ENCODE measurements at regions not wholly inside any gene's neighbourhood (a gene's known extent, or its start where the extent isn't known, plus 50 kb on each side); places are given as distances from the start of the nearest gene placed in this dataset.

GRCh38 chr5:165263536-165263935 is 1758.1 kb downstream of the MAT2B start:
- Histone ChIP-seq H3K9me3 (replicated peaks in 1 of 2; ENCODE audit: control insufficient read depth in 1 of 2, insufficient read depth in 1 of 2, low read length in 2 of 2) (no peaks in the 10 kb centered on the region), H4K20me1 (ENCODE audit: insufficient read depth, low read length) (no peaks in the 10 kb centered on the region), H3K79me2 (ENCODE audit: insufficient read depth, low read length) (no peaks in the 10 kb centered on the region), H3K4me3 (replicated peaks in 1 of 3; ENCODE audit: low read depth in 2 of 3, low read length in 3 of 3) (no peak overlapping the region), H3K9ac (ENCODE audit: insufficient read depth, low read length, poor library complexity, severe bottlenecking) (no peak overlapping the region), H3K27me3 (ENCODE audit: control insufficient read depth in 2 of 2, insufficient read depth in 2 of 2, low read length in 2 of 2) (no peaks in the 10 kb centered on the region), H2AFZ (ENCODE audit: insufficient read depth, low read depth, low read length, poor library complexity, severe bottlenecking) (no peak overlapping the region), H3K4me2 (replicated peaks; ENCODE audit: extremely low read depth, low read length, poor library complexity, severe bottlenecking) (no peak overlapping the region), H3K4me1 (ENCODE audit: control insufficient read depth in 1 of 2, insufficient read depth in 2 of 2, low read length in 2 of 2) (no peaks in the 10 kb centered on the region), H3K27ac (ENCODE audit: low read depth in 1 of 2, low read length in 2 of 2) (no peak overlapping the region), H3K36me3 (replicated peaks in 1 of 2; ENCODE audit: control insufficient read depth in 1 of 2, insufficient read depth in 2 of 2, low read length in 2 of 2) (no peaks in the 10 kb centered on the region)
- Mint-ChIP-seq H3K36me3 (no peaks in the 10 kb centered on the region), H3K4me3 (no peak overlapping the region), H3K27me3 (ENCODE audit: low read depth in 3 of 3) (no peaks in the 10 kb centered on the region), H3K9me3 (peaks cover 0 to 6% (median 2%) of the 10 kb centered on the region in 7 donors), H3K4me1 (no peaks in the 10 kb centered on the region), H3K27ac (peak overlapping the region in 1 of 7 donors; percentile 0)
- 100% methylated on average over 3 of the region's 3 CpGs for WGBS (ENCODE audit: insufficient coverage)
- TF ChIP-seq, protein P1, sequence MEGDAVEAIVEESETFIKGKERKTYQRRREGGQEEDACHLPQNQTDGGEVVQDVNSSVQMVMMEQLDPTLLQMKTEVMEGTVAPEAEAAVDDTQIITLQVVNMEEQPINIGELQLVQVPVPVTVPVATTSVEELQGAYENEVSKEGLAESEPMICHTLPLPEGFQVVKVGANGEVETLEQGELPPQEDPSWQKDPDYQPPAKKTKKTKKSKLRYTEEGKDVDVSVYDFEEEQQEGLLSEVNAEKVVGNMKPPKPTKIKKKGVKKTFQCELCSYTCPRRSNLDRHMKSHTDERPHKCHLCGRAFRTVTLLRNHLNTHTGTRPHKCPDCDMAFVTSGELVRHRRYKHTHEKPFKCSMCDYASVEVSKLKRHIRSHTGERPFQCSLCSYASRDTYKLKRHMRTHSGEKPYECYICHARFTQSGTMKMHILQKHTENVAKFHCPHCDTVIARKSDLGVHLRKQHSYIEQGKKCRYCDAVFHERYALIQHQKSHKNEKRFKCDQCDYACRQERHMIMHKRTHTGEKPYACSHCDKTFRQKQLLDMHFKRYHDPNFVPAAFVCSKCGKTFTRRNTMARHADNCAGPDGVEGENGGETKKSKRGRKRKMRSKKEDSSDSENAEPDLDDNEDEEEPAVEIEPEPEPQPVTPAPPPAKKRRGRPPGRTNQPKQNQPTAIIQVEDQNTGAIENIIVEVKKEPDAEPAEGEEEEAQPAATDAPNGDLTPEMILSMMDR (IDR thresholded peaks at IDR 0.05), result no peak
- intact Hi-C loops (cut with micrococcal nuclease), result no loop called here
- no peak for DNase-seq

GRCh38 chr5:165266939-165267338 is 1761.5 kb downstream of the MAT2B start:
- DNase-seq, result no peak
- Histone ChIP-seq H3K9ac (ENCODE audit: insufficient read depth, low read length, poor library complexity, severe bottlenecking) (no peak overlapping the region), H3K27ac (ENCODE audit: low read depth in 1 of 2, low read length in 2 of 2) (no peak overlapping the region), H3K36me3 (replicated peaks in 1 of 2; ENCODE audit: control insufficient read depth in 1 of 2, insufficient read depth in 2 of 2, low read length in 2 of 2) (no peaks in the 10 kb centered on the region), H3K79me2 (ENCODE audit: insufficient read depth, low read length) (no peaks in the 10 kb centered on the region), H3K27me3 (ENCODE audit: control insufficient read depth in 2 of 2, insufficient read depth in 2 of 2, low read length in 2 of 2) (no peaks in the 10 kb centered on the region), H3K4me3 (replicated peaks in 1 of 3; ENCODE audit: low read depth in 2 of 3, low read length in 3 of 3) (no peak overlapping the region), H3K4me1 (ENCODE audit: control insufficient read depth in 1 of 2, insufficient read depth in 2 of 2, low read length in 2 of 2) (no peaks in the 10 kb centered on the region), H4K20me1 (ENCODE audit: insufficient read depth, low read length) (no peaks in the 10 kb centered on the region), H2AFZ (ENCODE audit: insufficient read depth, low read depth, low read length, poor library complexity, severe bottlenecking) (no peak overlapping the region), H3K9me3 (replicated peaks in 1 of 2; ENCODE audit: control insufficient read depth in 1 of 2, insufficient read depth in 1 of 2, low read length in 2 of 2) (peaks cover 0 to 4% of the 10 kb centered on the region in 2 donors), H3K4me2 (replicated peaks; ENCODE audit: extremely low read depth, low read length, poor library complexity, severe bottlenecking) (no peak overlapping the region)
- TF ChIP-seq, protein P1 (IDR thresholded peaks at IDR 0.05), result no peak
- Mint-ChIP-seq H3K4me3 (no peak overlapping the region), H3K9me3 (peaks cover 0 to 7% (median 5%) of the 10 kb centered on the region in 7 donors), H3K27me3 (ENCODE audit: low read depth in 3 of 3) (no peaks in the 10 kb centered on the region), H3K36me3 (no peaks in the 10 kb centered on the region), H3K27ac (no peak overlapping the region), H3K4me1 (no peaks in the 10 kb centered on the region)
- intact Hi-C loops (cut with micrococcal nuclease), result no loop called here
- WGBS (ENCODE audit: insufficient coverage), result no CpG with 5 or more reads among the region's 4 CpGs

Measured in CD14-positive monocyte (primary cell).